ENCODE measurements at regions not wholly inside any gene's neighbourhood (a gene's known extent, or its start where the extent isn't known, plus 50 kb on each side); places are given as distances from the start of the nearest gene placed in this dataset.

- Histone ChIP-seq H3K79me2 (ENCODE audit: control insufficient read depth in 1 of 2, insufficient read depth in 2 of 2, low read length in 2 of 2) (no peaks in the 10 kb centered on the region), H3K56ac (replicated peaks; ENCODE audit: insufficient read length, low read depth, low read length) (no peak overlapping the region), H4K5ac (ENCODE audit: insufficient read length, low read depth, low read length) (no peak overlapping the region), H4K20me1 (replicated peaks in 1 of 2; ENCODE audit: control insufficient read depth in 1 of 2, insufficient read depth in 2 of 2, low read length in 2 of 2) (no peaks in the 10 kb centered on the region), H3K18ac (ENCODE audit: extremely low read depth, low read length) (no peak overlapping the region), H3K27ac (ENCODE audit: low read depth, low read length) (no peak overlapping the region), H2BK15ac (ENCODE audit: low read length) (no peak overlapping the region), H3K27me3 (replicated peaks in 1 of 4; ENCODE audit: control insufficient read depth in 3 of 4, extremely low read depth in 1 of 4, insufficient read depth in 3 of 4, low read length in 3 of 4) (no peaks in the 10 kb centered on the region), H3K9me3 (ENCODE audit: insufficient read depth in 2 of 2, low read depth in 1 of 2, low read length in 1 of 2) (no peaks in the 10 kb centered on the region), H3K36me3 (ENCODE audit: control insufficient read depth in 2 of 4, insufficient read depth in 4 of 4, low read length in 3 of 4) (no peaks in the 10 kb centered on the region), H4K8ac (ENCODE audit: extremely low read depth, insufficient read depth, low read length) (no peak overlapping the region), H4K91ac (replicated peaks; ENCODE audit: insufficient read length, low read length) (no peak overlapping the region), H2AK5ac (ENCODE audit: low read depth, low read length) (no peak overlapping the region), H3K4me3 (ENCODE audit: extremely low read depth in 1 of 4, insufficient read depth in 2 of 4, low read depth in 3 of 4, low read length in 4 of 4) (no peak overlapping the region), H3K4me2 (ENCODE audit: insufficient read depth in 1 of 2, low read depth in 2 of 2, low read length in 2 of 2) (no peak overlapping the region), H3K23ac (ENCODE audit: insufficient read length) (no peak overlapping the region), H2AFZ (ENCODE audit: low read length) (no peak overlapping the region), H3K14ac (ENCODE audit: insufficient read length) (no peak overlapping the region), H3K4me1 (replicated peaks in 1 of 4; ENCODE audit: control insufficient read depth in 3 of 4, insufficient read depth in 4 of 4, low read length in 3 of 4) (no peaks in the 10 kb centered on the region), H2BK5ac (ENCODE audit: low read depth, low read length) (no peak overlapping the region), H3K4ac (replicated peaks; ENCODE audit: insufficient read length, low read depth, low read length) (no peak overlapping the region), H3K79me1 (ENCODE audit: low read depth, low read length) (no peaks in the 10 kb centered on the region), H3K9ac (replicated peaks in 1 of 4; ENCODE audit: extremely low read depth in 1 of 4, low read depth in 3 of 4, low read length in 3 of 4) (no peak overlapping the region), H2BK12ac (ENCODE audit: low read depth, low read length) (no peak overlapping the region), H2BK120ac (replicated peaks; ENCODE audit: low read depth, low read length) (no peak overlapping the region), H3K23me2 (ENCODE audit: low read depth, low read length) (no peaks in the 10 kb centered on the region), H2BK20ac (ENCODE audit: low read length) (no peak overlapping the region)
- FAIRE-seq (no peak), DNase-seq (ENCODE audit: low read depth in 1 of 2, low spot score in 2 of 2) (no peak)
- TF ChIP-seq MAX (IDR thresholded peaks at IDR 0.05) (no peak), FOSL1 (IDR thresholded peaks at IDR 0.05; ENCODE audit: insufficient read depth, low read depth, low read length) (no peak), KDM1A (IDR thresholded peaks at IDR 0.05; ENCODE audit: borderline replicate concordance, low read length) (no peak), USF2 (IDR thresholded peaks at IDR 0.05; ENCODE audit: low read length) (no peak), NRF1 (IDR thresholded peaks at IDR 0.05; ENCODE audit: low read depth, low read length) (no peak), E2F6 (IDR thresholded peaks at IDR 0.05) (no peak), BCL11A (IDR thresholded peaks at IDR 0.05; ENCODE audit: low read depth in 2 of 2, low read length in 2 of 2) (no peak)
- POLR2A ChIA-PET (ENCODE audit: partially characterized antibody), result no interaction called here
- 91% methylated on average over 3 of the region's 3 CpGs; no CpG with 5 or more reads in 1 of the 2 experiments for WGBS, 2 experiments (ENCODE audit: extremely low coverage in 1 of 2, insufficient coverage in 1 of 2, insufficient read length in 1 of 2, insufficient replicate concordance in 2 of 2, low coverage in 1 of 2, low lambda C conversion rate in 2 of 2, missing lambda C conversion rate in 1 of 2)
- CTCF ChIA-PET (ENCODE audit: partially characterized antibody), result no interaction called here
Measured at GRCh38 chr17:70414300-70414699, 245.0 kb downstream of the KCNJ2 start.
